Hypothalamus (tissue), 51 donors: ENCODE measurements at regions not wholly inside any gene's neighbourhood (a gene's known extent, or its start where the extent isn't known, plus 50 kb on each side); places are given as distances from the start of the nearest gene placed in this dataset.
"Not testable (repeated sequence)": the region's sequence is repeated elsewhere in the genome, so short reads cannot be mapped to it uniquely, and the experiment has no call there.

ENCODE experiments used
- DNase-seq, 51 donors: peaks; one replicate each; lab custom pipeline; 2025; lab: John Stamatoyannopoulos, UW

- DNase-seq, result peak in 43 of 51 donors; percentile 0 to 58 (median 5)
These were observed 128.5 kb upstream of the ARX start for GRCh38 chrX:25144043-25144940.

DNA sequence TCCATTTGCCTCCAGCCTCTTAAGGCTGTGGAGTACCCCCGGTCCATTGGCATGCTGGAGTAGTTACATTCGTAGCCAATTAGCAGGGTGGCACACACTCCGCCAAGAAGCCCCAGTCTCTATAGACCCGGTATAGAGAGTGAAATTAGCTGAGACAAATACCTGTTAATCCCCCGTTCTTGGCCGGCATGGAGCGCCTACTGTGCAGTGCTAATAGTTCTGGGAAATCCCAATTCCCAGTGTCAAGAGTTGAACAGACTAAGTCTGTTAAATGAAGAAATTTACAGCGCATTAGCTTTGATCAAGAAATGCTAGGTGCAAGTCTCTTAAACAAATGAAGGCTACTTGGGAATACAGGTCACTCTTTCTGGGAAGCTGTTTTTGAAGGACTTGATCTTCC is 127.8 kb upstream of the ARX start:
- DNase-seq, result no peak

DNA sequence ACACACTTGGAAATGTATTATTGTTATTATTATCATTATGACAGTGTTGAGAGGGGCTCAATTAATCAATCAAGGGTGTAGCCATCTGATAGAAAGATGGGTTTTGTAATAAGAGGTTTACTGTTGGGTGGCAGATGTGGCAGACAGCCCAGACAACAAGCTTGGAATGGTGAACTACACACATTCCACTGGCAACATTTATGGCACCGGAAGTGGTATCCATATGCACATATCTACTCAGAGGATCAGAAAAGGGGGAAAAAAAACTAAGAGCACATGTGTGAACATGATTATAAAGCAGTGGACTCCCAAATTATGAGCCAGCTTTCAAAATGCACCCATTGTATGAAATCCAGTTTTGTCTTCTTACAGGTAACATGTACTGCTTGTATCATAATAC is 125.9 kb upstream of the ARX start:
- no peak for DNase-seq

DNA sequence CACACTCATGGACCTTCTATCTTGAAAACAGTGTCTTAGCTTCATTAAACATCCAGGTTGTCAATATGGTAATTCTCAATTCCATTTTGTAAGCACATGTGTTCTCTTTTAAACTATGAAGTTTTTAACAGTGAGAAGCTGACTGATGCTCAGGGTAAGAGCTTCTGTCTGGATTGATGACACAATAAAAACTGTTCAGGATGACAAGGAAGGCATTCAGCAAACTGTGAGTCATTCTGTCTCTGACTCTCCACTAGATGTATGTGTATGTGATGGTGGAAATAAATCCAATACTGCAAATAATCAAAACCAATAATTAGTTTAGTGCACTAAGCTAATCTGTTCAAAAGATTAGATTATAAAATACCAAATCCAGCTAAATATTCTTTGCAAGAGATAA is 115.3 kb upstream of the ARX start:
- DNase-seq, result no peak

GRCh38 chrX:25130619-25131018 is 114.9 kb upstream of the ARX start:
- DNase-seq, result no peak

DNA sequence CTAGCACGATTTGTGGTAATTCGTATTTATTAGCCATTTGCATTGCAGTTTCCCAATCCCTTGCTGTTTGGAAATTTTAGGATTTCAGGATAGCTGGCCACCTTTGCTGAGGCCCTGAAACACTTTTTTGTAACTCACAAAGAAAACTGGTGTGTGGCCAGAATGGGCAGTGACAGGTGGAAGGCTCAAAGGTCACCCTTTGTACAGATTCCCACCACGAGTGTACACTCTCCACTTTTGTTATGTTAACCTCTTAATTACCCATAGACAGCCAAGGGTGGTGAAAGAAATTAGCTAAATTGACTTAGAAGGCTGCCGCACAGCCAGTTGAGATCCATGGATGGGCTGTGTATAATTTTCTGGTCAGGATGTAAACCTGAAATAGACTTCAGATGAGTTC is 109.7 kb upstream of the ARX start:
- no peak for DNase-seq

DNA sequence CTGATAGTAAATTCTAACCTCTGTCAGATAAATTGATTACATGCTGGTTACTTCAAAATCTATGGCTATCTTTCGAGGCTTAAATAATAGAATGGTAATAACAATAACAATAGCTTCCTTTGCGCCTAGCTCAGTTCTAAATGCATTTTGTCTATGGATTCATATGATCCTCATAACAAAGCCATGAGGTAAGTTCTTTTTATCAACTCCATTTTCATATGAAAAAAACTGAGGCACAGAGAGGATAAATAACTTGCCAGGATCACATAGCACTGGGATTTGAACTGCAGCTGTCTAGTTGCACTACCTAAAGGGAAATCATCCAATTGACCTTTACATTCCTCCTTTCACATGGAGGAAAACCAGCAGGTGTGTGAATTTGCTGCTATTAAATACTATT is 108.6 kb upstream of the ARX start:
- DNase-seq, result no peak

DNA sequence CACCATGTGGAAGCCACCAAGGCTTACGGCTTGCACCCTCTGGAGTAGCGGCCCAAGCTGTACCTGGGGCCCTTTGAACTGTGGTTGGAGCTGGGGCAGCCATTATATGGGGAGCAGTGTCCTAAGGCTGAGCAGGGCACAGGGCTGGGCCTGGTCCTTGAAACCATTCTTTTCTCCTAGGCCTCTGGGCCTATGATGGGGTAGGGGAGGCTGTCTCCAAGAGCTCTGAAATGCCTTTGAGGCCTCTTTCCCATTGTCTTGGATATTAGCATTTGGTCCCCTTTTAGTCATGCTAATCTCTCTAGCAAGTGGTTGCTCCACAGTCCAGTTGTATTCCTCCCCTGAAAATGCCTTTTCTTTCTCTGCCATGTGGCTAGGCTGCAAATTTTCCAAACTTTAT is 96.4 kb upstream of the ARX start:
- no peak for DNase-seq

GRCh38 chrX:25108481-25108880 is 92.7 kb upstream of the ARX start:
- no peak for DNase-seq

- no peak for DNase-seq
These were observed 89.5 kb upstream of the ARX start for GRCh38 chrX:25105221-25105620.

DNA sequence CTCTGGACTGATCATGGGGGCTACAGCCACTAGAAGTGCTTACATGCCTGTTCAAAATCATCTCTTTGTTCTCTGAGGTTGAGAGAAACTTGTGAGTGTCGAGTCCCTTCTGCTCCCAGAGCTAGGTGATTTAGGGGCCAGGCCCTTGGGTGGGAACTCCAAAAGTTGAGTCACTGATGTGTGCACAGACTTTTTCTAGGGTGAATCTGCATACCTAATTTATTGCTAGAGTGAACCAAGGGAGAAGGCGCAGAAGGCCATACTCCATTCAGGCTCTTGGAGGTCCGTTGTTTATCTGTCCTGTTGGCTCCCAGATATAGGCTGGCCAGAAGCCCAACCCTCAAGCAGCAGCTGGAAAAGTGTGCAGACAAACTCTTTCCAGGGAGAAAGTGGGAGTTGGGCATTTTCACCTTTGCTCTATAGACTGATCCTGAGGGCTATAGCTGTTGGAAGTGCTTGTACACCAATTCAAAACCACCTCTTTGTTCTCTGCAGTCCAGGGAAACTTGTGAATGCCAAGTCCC is 80.8 kb upstream of the ARX start:
- no peak for DNase-seq

DNA sequence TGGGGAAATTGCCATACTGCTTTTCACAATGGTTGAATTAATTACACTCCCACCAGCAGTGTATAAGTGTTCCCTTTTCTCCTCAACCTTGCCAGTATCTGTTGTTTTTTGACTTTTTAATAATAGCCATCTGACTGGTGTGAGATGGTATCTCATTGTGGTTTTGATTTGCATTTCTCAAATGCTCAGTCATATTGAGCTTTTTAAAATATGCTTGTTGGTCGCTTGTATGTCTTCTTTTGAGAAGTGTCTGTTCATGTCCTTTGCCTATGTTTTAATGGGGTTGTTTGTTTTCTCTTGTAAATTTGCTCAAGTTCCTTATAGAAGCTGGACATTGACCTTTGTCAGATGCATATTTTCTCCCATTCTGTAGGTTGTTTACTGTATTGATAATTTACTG is 75.4 kb upstream of the ARX start:
- DNase-seq, result not testable (repeated sequence)

GRCh38 chrX:25084446-25084845 is 68.7 kb upstream of the ARX start:
- no peak for DNase-seq

GRCh38 chrX:25083661-25084060 is 67.9 kb upstream of the ARX start:
- peak in 1 of 51 donors; percentile 18 for DNase-seq

- DNase-seq, result no peak
These were observed 63.3 kb upstream of the ARX start for GRCh38 chrX:25079020-25079419.

DNA sequence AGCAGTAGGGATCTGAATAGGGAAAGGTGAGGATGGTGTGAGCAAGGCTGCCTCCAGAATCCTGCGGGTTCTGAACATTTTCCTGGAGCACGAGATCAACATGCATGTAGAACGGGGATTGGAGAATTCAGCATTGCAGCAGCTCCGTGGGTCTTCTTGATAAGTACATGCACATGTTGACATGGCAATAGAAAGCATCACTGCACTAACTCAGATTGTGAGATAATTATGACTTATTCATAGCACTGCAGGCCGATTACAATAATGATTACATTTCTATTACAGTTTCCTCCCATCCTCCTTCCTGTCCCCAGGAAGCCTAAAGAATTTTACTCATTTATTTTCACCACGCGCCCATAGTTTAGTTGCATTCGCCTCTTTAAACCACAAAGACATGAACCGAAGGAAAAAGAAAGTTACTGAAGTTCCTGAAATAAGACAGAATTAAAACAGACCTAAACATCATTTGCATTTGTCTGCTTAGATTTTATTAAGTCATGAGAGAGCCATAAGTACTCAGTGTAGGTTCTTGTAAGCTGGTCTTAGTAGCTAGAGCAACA is 61.3 kb upstream of the ARX start:
- DNase-seq, result no peak

DNA sequence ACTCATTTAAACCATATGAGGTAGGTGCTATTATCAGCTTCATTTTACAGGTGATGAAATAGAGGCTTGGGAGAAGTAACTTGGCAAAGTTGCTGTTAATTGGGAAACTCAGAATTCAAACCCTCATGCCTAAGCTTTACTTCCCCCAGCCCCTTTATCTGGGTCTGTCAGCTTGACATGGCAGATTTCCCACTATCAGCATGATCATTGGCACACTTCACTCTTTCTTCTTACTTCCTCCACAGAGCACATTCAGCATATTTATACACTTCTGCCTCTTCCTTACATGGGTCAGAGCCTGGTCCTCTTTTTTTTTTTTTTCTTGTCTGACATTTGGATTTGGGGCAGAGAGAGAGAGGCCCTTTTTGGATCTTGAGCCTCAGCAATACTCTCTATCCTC is 56.5 kb upstream of the ARX start:
- DNase-seq, result no peak

GRCh38 chrX:25070038-25070437 is 54.3 kb upstream of the ARX start:
- no peak for DNase-seq

DNA sequence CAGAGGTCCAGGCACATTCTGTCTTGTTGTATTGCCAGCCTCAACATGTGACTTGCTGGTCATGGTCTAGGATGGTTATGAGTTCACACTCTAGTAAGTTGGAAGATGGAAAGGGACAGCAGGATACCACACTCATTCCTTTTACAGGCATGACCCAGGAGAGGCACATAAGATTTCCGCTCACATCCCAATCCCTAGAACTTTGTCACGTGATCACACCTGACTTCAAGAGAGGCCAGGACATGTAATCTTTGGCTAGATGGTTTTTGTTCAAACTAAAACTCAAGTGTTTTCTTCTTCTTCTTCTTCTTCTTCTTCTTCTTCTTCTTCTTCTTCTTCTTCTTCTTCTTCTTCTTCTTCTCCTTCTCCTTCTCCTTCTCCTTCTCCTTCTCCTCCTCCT is 53.4 kb upstream of the ARX start:
- DNase-seq, result no peak

GRCh38 chrX:25068340-25068739 is 52.6 kb upstream of the ARX start:
- DNase-seq, result no peak

GRCh38 chrX:25067271-25068172 is 51.8 kb upstream of the ARX start:
- DNase-seq, result no peak
